ENCODE measurements at regions not wholly inside any gene's neighbourhood (a gene's known extent, or its start where the extent isn't known, plus 50 kb on each side); places are given as distances from the start of the nearest gene placed in this dataset.

DNA sequence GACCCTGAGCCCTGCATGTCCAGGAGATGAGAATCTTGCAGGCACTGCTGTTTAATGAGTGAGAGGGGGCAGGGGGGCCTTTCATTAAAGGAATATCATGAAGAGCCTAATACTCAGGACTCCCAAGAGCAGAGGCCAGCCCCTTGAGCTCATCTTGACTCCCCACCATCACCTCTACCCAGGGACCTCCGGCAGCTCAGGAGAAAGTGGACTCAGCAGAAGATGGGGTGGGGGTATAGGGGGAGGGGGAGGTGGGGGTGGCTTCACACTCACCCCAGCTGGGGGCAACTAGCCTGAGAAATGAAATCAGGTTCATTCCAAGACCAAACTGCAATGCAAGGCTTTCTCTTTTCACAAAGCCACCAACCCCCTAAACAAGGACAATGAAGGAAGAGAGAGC is 575.6 kb upstream of the MKI67 start:
- Histone ChIP-seq H3K9me2 (ENCODE audit: insufficient read depth, low read length) (no peaks in the 10 kb centered on the region), H3K79me2 (replicated peaks; ENCODE audit: insufficient read depth, low read length) (no peaks in the 10 kb centered on the region), H3K36me3 (ENCODE audit: insufficient read depth, low read length) (no peaks in the 10 kb centered on the region), H4K20me1 (ENCODE audit: insufficient read depth) (no peaks in the 10 kb centered on the region), H3K27ac (ENCODE audit: low read length) (no peak overlapping the region), H2AFZ (ENCODE audit: low read depth, low read length) (no peak overlapping the region), H3K9me3 (ENCODE audit: low read length) (no peaks in the 10 kb centered on the region), H3F3A (ENCODE audit: insufficient read depth, low read length, poor library complexity, severe bottlenecking) (no peaks in the 10 kb centered on the region), H3K9ac (ENCODE audit: low read length) (no peak overlapping the region), H3K27me3 (ENCODE audit: insufficient read depth, low read depth, low read length) (peaks cover 8% of the 10 kb centered on the region), H3K4me3 (ENCODE audit: low read length) (no peak overlapping the region), H3K4me2 (ENCODE audit: low read length) (no peak overlapping the region)
- no peak for TF ChIP-seq MXI1 (conservative IDR thresholded peaks at IDR 0.05; ENCODE audit: poor library complexity, severe bottlenecking)
- no peak for TF ChIP-seq SMC3 (conservative IDR thresholded peaks at IDR 0.05; ENCODE audit: poor library complexity)
- TF ChIP-seq, protein P1, sequence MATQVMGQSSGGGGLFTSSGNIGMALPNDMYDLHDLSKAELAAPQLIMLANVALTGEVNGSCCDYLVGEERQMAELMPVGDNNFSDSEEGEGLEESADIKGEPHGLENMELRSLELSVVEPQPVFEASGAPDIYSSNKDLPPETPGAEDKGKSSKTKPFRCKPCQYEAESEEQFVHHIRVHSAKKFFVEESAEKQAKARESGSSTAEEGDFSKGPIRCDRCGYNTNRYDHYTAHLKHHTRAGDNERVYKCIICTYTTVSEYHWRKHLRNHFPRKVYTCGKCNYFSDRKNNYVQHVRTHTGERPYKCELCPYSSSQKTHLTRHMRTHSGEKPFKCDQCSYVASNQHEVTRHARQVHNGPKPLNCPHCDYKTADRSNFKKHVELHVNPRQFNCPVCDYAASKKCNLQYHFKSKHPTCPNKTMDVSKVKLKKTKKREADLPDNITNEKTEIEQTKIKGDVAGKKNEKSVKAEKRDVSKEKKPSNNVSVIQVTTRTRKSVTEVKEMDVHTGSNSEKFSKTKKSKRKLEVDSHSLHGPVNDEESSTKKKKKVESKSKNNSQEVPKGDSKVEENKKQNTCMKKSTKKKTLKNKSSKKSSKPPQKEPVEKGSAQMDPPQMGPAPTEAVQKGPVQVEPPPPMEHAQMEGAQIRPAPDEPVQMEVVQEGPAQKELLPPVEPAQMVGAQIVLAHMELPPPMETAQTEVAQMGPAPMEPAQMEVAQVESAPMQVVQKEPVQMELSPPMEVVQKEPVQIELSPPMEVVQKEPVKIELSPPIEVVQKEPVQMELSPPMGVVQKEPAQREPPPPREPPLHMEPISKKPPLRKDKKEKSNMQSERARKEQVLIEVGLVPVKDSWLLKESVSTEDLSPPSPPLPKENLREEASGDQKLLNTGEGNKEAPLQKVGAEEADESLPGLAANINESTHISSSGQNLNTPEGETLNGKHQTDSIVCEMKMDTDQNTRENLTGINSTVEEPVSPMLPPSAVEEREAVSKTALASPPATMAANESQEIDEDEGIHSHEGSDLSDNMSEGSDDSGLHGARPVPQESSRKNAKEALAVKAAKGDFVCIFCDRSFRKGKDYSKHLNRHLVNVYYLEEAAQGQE (IDR thresholded peaks at IDR 0.05; ENCODE audit: borderline replicate concordance), result no peak
- no peak for TF ChIP-seq POLR2AphosphoS5 (IDR thresholded peaks at IDR 0.05)
- no peak for TF ChIP-seq TAF1 (IDR thresholded peaks at IDR 0.05; ENCODE audit: low read depth)
- no peak for TF ChIP-seq CTCF (IDR thresholded peaks at IDR 0.05; ENCODE audit: poor library complexity, severe bottlenecking)
- TF ChIP-seq EZH2 (IDR thresholded peaks at IDR 0.05; ENCODE audit: borderline replicate concordance, insufficient read depth, low read length, poor library complexity, severe bottlenecking), result no peak
- TF ChIP-seq RAD21 (conservative IDR thresholded peaks at IDR 0.05), result no peak
- TF ChIP-seq EP300 (conservative IDR thresholded peaks at IDR 0.05; ENCODE audit: poor library complexity, severe bottlenecking), result no peak

DNA sequence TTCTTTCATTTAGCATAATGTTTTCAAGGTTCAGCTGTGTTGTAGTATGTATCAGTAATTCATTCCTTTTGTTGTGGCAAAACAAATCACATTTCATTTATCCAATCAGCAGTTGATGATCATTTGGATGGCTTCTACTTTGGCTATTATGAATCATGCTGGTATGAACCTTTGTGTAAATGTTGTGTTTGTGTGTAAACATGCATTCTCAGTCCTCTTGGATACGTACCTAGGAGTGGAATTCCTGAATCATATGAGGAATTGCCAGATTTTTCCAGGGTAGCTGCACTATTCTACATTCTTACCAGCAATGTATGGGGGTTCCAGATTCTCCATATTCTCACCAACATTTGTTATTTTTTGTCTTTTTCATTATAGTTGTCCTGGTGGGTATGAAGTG is 578.5 kb upstream of the MKI67 start:
- Histone ChIP-seq H3K4me3 (ENCODE audit: low read length) (no peak overlapping the region), H3K4me2 (ENCODE audit: low read length) (no peak overlapping the region), H3K36me3 (ENCODE audit: insufficient read depth, low read length) (no peaks in the 10 kb centered on the region), H3K79me2 (replicated peaks; ENCODE audit: insufficient read depth, low read length) (no peaks in the 10 kb centered on the region), H2AFZ (ENCODE audit: low read depth, low read length) (no peak overlapping the region), H3F3A (ENCODE audit: insufficient read depth, low read length, poor library complexity, severe bottlenecking) (no peaks in the 10 kb centered on the region), H3K27me3 (ENCODE audit: insufficient read depth, low read depth, low read length) (peaks cover 4% of the 10 kb centered on the region), H3K9me3 (ENCODE audit: low read length) (no peaks in the 10 kb centered on the region), H4K20me1 (ENCODE audit: insufficient read depth) (no peaks in the 10 kb centered on the region), H3K9ac (ENCODE audit: low read length) (no peak overlapping the region), H3K9me2 (ENCODE audit: insufficient read depth, low read length) (no peaks in the 10 kb centered on the region), H3K27ac (ENCODE audit: low read length) (no peak overlapping the region)
- TF ChIP-seq RAD21 (conservative IDR thresholded peaks at IDR 0.05), result no peak
- no peak for TF ChIP-seq POLR2AphosphoS5 (IDR thresholded peaks at IDR 0.05)
- TF ChIP-seq TAF1 (IDR thresholded peaks at IDR 0.05; ENCODE audit: low read depth), result no peak
- TF ChIP-seq MXI1 (conservative IDR thresholded peaks at IDR 0.05; ENCODE audit: poor library complexity, severe bottlenecking), result no peak
- TF ChIP-seq, protein P1 (IDR thresholded peaks at IDR 0.05; ENCODE audit: borderline replicate concordance), result no peak
- TF ChIP-seq SMC3 (conservative IDR thresholded peaks at IDR 0.05; ENCODE audit: poor library complexity), result no peak
- TF ChIP-seq EP300 (conservative IDR thresholded peaks at IDR 0.05; ENCODE audit: poor library complexity, severe bottlenecking), result no peak
- no peak for TF ChIP-seq EZH2 (IDR thresholded peaks at IDR 0.05; ENCODE audit: borderline replicate concordance, insufficient read depth, low read length, poor library complexity, severe bottlenecking)
- TF ChIP-seq CTCF (IDR thresholded peaks at IDR 0.05; ENCODE audit: poor library complexity, severe bottlenecking), result no peak
